ENCODE measurements at regions not wholly inside any gene's neighbourhood (a gene's known extent, or its start where the extent isn't known, plus 50 kb on each side); places are given as distances from the start of the nearest gene placed in this dataset.
A peak's percentile ranks its signal among the peaks of the same experiment; 100 is the strongest.
"Not testable (repeated sequence)": the region's sequence is repeated elsewhere in the genome, so short reads cannot be mapped to it uniquely, and the experiment has no call there.

GRCh38 chr3:128549283-128550112, 56.5 kb upstream of the GATA2 start:
- peak; percentile 81 for DNase-seq (ENCODE audit: low read depth)

- peak; percentile 28 for DNase-seq (ENCODE audit: low read depth)
Measured at GRCh38 chr3:128548426-128549282, 55.7 kb upstream of the GATA2 start.

DNA sequence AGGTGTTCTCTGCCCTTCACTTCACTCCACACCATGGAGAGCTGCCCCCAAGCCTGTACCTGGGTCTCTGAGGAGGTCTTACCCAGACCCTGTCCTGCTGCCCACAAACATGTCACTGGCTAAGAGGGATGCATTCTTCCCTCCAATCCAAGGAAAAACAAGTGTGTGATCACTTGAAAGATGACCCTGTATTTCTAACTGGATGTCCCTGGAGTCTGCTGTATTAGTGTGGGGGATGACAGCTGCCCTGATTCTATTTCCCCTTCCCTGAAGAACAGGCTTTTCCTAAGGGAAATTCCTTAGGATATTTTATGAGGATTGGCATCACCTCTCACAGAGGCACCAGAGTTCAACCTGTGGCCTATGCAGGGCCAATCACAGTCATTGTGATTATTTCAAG, 55.0 kb upstream of the GATA2 start:
- no peak for DNase-seq (ENCODE audit: low read depth)

- peak; percentile 74 for DNase-seq (ENCODE audit: low read depth)
Measured at GRCh38 chr3:128547368-128547987, 54.5 kb upstream of the GATA2 start.

GRCh38 chr3:128546646-128547045, 53.6 kb upstream of the GATA2 start:
- no peak for DNase-seq (ENCODE audit: low read depth)

GRCh38 chr3:128545120-128545752, 52.2 kb upstream of the GATA2 start:
- DNase-seq (ENCODE audit: low read depth), result no peak

DNA sequence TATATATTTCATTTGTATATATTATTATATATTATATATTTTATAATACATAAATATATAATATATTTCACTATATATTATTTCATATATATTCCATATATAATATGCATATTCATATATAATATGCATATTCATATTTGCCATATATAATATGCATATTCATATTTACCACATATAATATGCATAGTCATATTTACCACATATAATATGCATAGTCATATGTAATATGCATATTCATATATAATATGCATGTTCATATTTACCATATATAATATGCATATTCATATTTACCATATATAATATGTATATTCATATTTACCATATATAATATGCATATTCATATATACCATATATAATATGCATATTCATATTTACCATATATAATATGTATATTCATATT, 51.2 kb upstream of the GATA2 start:
- DNase-seq (ENCODE audit: low read depth), result no peak

GRCh38 chr3:128543570-128544174, 50.7 kb upstream of the GATA2 start:
- DNase-seq (ENCODE audit: low read depth), result not testable (repeated sequence)
